NK-92 treated with Interleukin-12 subunit alpha and Interleukin-12 subunit beta, amount 100 ng/mL, for 24 hours (cell line): ENCODE measurements at regions not wholly inside any gene's neighbourhood (a gene's known extent, or its start where the extent isn't known, plus 50 kb on each side); places are given as distances from the start of the nearest gene placed in this dataset.

ENCODE experiments used
- DNase-seq: peaks from one replicate; lab custom pipeline; 2025; lab: John Stamatoyannopoulos, UW

- DNase-seq: no peak
These were observed 130.4 kb upstream of the CPEB2 start for GRCh38 chr4:14871676-14872430.

GRCh38 chr4:14874990-14875389 is 127.3 kb upstream of the CPEB2 start:
- no peak for DNase-seq

GRCh38 chr4:14877246-14878225 is 124.7 kb upstream of the CPEB2 start:
- peak; percentile 34 for DNase-seq

GRCh38 chr4:14878681-14879080 is 123.6 kb upstream of the CPEB2 start:
- DNase-seq: no peak

- DNase-seq: no peak
These were observed 122.6 kb upstream of the CPEB2 start for GRCh38 chr4:14879683-14880082.

- DNase-seq: no peak
These were observed 121.5 kb upstream of the CPEB2 start for GRCh38 chr4:14880805-14881204.

- DNase-seq: no peak
These were observed 119.1 kb upstream of the CPEB2 start for GRCh38 chr4:14883166-14883565.

- DNase-seq: no peak
These were observed 118.6 kb upstream of the CPEB2 start for GRCh38 chr4:14883661-14884060.

- no peak for DNase-seq
These were observed 114.3 kb upstream of the CPEB2 start for GRCh38 chr4:14887842-14888433.

- DNase-seq: no peak
These were observed 113.3 kb upstream of the CPEB2 start for GRCh38 chr4:14888790-14889572.

GRCh38 chr4:14892563-14892962 is 109.7 kb upstream of the CPEB2 start:
- no peak for DNase-seq

GRCh38 chr4:14893713-14894112 is 108.6 kb upstream of the CPEB2 start:
- DNase-seq: no peak

GRCh38 chr4:14894392-14895292 is 107.6 kb upstream of the CPEB2 start:
- no peak for DNase-seq

- no peak for DNase-seq
These were observed 105.6 kb upstream of the CPEB2 start for GRCh38 chr4:14896656-14897175.

- no peak for DNase-seq
These were observed 105.1 kb upstream of the CPEB2 start for GRCh38 chr4:14897217-14897616.

GRCh38 chr4:14898989-14899388 is 103.3 kb upstream of the CPEB2 start:
- no peak for DNase-seq

- DNase-seq: no peak
These were observed 99.9 kb upstream of the CPEB2 start for GRCh38 chr4:14902342-14902741.

- no peak for DNase-seq
These were observed 99.0 kb upstream of the CPEB2 start for GRCh38 chr4:14903321-14903720.

- no peak for DNase-seq
These were observed 95.5 kb upstream of the CPEB2 start for GRCh38 chr4:14906805-14907204.

GRCh38 chr4:14908635-14909034 is 93.6 kb upstream of the CPEB2 start:
- DNase-seq: no peak

- DNase-seq: no peak
These were observed 91.9 kb upstream of the CPEB2 start for GRCh38 chr4:14910411-14910810.
